Muscle of arm (tissue), 1 donor: ENCODE measurements at regions not wholly inside any gene's neighbourhood (a gene's known extent, or its start where the extent isn't known, plus 50 kb on each side); places are given as distances from the start of the nearest gene placed in this dataset.
"Not testable (repeated sequence)": the region's sequence is repeated elsewhere in the genome, so short reads cannot be mapped to it uniquely, and the experiment has no call there.

Experiments used
- DNase-seq: peaks from one replicate; pipeline ENCODE4 v3.0.0-alpha.2; 2013

- DNase-seq = no peak
Measured at GRCh38 chr9:12993466-12993865, 218.6 kb downstream of the LURAP1L start.

DNA sequence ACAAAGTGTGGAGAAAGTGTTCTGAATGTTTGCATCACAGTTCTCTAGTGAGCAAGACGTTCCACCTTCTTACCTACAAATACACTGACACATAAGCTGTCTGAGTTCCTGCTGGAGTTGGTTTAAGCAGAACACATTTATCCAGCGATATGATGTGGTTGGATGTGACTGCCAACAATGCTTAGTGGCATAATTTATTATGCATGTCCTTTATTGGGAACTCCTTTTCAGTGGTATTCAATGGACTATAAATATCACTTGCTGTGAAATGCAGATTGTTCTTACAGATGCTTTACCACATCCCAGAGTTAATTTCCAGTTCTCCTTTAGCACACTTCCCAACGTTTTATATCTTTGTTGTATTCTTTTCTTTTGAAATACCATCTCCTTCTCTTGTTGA, 222.2 kb downstream of the LURAP1L start:
- no peak for DNase-seq

- no peak for DNase-seq
Measured at GRCh38 chr9:13001989-13002580, 227.3 kb downstream of the LURAP1L start.

DNA sequence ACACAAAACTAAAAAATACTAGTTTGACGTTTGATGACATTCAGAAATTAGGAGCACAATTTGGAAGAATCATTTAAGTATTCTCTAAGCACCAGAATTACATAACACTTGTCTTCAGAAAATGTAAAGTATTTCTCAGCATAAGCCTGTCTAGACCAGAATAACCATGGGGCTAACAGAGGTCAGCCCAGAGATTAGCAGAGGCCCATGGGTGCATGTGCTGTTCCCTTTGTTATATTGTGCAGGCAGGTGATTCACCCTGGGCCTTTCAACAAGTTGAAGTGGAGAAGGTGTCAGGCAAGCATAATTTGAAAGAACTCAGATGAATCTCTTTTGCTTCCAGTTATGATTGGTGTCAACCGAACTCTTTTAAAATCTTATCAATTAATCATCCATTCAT, 227.9 kb downstream of the LURAP1L start:
- no peak for DNase-seq

- DNase-seq = no peak
Measured at GRCh38 chr9:13009871-13010270, 235.1 kb downstream of the LURAP1L start.

- no peak for DNase-seq
Measured at GRCh38 chr9:13013991-13014883, 239.4 kb downstream of the LURAP1L start.

DNA sequence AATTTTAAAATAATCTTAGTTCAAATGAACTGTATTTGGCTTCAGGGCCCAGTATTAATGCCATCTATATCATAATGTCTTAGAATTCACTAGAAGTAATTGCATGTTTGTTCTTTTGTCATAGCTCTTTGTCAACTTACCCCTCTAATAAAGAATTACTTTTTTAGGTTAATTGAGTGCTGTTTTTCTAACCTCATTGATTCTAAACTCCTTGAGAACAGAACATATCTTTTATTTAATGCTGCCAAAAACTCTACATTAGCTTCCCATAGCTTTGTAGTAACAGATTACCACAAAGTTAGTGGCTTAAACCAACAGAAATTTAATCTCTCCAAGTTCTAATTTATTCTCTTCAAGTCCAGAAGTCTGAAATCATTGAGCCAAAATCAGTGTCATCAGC, 242.4 kb downstream of the LURAP1L start:
- no peak for DNase-seq

- peak; percentile 51 for DNase-seq
Measured at GRCh38 chr9:13020146-13021040, 245.6 kb downstream of the LURAP1L start.

DNA sequence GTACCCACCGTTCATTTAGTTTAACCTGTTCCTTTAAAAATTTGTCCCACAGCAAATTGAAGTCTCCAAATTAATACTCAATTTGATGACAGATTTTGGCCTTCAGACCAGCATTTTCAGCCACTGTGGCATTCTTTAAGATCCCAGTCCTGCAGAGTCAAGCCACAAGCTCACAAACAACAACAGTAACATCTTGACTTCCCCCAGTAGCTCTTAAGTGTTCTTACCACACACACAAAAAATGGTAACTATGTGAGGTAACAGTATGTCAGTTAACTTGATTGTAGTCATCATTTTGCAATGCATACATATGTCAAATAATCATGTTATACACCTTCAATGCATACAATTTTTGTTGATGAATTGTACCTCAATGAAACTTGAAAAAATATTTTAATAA, 247.9 kb downstream of the LURAP1L start:
- DNase-seq = no peak

GRCh38 chr9:13023498-13023897, 248.7 kb downstream of the LURAP1L start:
- DNase-seq = no peak

- no peak for DNase-seq
Measured at GRCh38 chr9:13026956-13027355, 252.1 kb downstream of the LURAP1L start.

GRCh38 chr9:13027879-13028278, 251.6 kb downstream of the MPDZ start:
- peak; percentile 35 for DNase-seq

- no peak for DNase-seq
Measured at GRCh38 chr9:13032585-13032984, 246.9 kb downstream of the MPDZ start.

- peak; percentile 89 for DNase-seq
Measured at GRCh38 chr9:13033959-13034693, 245.4 kb downstream of the MPDZ start.

DNA sequence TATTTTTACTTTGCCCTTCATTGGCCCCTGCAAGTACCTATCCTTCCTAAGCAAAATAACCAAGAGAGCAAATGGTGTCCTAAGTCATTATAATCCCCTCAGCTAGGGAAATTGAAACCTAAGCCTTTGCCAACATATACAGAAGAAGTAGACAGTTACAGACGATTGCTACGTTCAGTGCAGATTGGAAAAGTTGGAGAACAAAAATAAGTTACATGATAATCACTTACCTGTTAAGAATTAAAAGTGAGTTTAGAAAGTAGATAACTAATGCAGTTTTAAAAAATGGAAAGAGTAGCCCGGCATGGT, 244.8 kb downstream of the MPDZ start:
- no peak for DNase-seq

GRCh38 chr9:13035822-13036221, 243.7 kb downstream of the MPDZ start:
- no peak for DNase-seq

GRCh38 chr9:13037808-13038207, 241.7 kb downstream of the MPDZ start:
- DNase-seq = not testable (repeated sequence)

DNA sequence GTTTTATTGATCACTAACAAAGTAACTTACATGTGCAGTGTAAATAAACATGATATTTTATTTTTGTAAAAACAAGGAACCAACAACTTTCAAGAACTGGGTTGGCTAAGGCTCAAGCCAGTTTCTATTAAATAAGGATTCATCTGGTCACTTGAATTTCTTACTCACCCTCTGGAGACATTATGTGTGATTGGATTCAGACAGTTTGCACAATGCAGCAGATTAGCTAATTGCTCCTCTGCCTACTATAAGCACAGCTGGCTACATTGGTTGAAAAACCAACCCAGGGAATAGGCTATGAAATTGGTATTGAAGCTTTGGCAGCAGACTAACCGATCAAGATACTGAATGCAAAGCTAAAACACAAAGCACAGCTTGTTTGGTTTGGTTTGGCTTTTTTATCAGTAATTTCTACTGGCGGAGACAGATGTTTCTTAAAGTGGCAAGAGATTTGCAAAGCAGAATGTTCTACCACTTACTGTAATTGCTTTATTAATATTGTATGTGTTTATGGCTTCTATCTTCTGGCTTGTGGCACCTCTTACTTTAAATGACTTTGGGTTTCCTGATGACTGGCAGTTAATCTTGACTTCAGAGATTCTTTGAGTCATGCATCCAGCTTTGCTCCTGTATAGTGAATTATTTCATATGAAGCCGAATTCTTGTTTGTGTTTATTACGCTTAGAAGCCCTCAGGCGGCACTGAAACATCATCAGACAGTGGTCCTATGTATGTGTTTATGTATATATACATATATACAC, 231.5 kb downstream of the MPDZ start:
- DNase-seq = no peak

GRCh38 chr9:13049223-13049622, 230.3 kb downstream of the MPDZ start:
- no peak for DNase-seq

DNA sequence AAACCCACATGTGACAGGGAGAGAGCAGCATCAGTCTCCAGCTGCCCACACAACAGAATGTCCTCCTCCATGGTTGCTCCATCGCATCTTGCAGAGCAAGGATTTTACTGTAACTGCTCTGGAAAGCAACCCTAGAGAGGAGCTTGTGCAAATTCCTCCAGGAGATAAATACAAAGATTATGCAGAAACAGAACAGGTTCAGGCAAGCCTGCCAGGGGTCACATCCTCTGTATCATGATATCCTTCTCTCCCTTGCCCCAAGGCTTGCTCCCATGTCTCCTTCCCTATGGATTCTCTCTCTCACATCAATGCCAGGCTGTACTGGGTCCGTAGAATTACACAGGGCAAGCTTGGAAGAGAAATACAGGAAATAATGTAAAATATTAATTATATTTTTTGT, 226.0 kb downstream of the MPDZ start:
- no peak for DNase-seq

DNA sequence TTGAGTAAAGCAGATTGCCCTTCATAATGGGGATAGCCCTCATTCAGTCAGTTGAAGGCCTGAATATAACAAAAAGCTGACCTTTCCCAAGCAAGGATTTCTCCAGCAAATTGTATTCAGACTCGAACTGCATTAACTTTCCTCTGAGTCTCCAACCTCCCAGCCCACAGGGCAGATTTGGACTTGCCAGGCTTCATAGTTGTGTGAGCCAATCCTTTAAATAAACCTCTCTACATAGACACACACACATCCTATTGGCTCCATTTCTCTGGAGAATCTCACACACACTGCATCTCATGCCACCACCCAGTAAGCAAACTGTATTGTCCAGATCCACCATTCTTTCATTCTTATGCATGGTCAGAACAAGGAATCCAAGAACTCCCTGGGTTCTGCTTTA, 225.1 kb downstream of the MPDZ start:
- no peak for DNase-seq
